DMS153 treated with DMSO at 0.1 percent for 48 hours (cell line): ENCODE measurements at regions not wholly inside any gene's neighbourhood (a gene's known extent, or its start where the extent isn't known, plus 50 kb on each side); places are given as distances from the start of the nearest gene placed in this dataset.
"Not testable (repeated sequence)": the region's sequence is repeated elsewhere in the genome, so short reads cannot be mapped to it uniquely, and the experiment has no call there.

Experiments
- DNase-seq: peaks from one replicate; lab custom pipeline; 2025; ENCODE audit not compliant: unreplicated experiment; lab: John Stamatoyannopoulos, UW

GRCh38 chr9:88835772-88836171 lies 155.5 kb upstream of the S1PR3 start:
- DNase-seq: no peak

- DNase-seq: no peak
Observed at GRCh38 chr9:88837731-88838130, 153.5 kb upstream of the S1PR3 start.

- DNase-seq: not testable (repeated sequence)
Observed at GRCh38 chr9:88849878-88850277, 141.4 kb upstream of the S1PR3 start.

GRCh38 chr9:88852794-88853193 lies 138.5 kb upstream of the S1PR3 start:
- no peak for DNase-seq

- DNase-seq: no peak
Observed at GRCh38 chr9:88870627-88871026, 120.6 kb upstream of the S1PR3 start.

- DNase-seq: no peak
Observed at GRCh38 chr9:88871669-88872068, 119.6 kb upstream of the S1PR3 start.

- no peak for DNase-seq
Observed at GRCh38 chr9:88872192-88872946, 118.9 kb upstream of the S1PR3 start.

- DNase-seq: no peak
Observed at GRCh38 chr9:88873635-88874034, 117.6 kb upstream of the S1PR3 start.

GRCh38 chr9:88874391-88874790 lies 116.9 kb upstream of the S1PR3 start:
- no peak for DNase-seq

GRCh38 chr9:88875400-88876120 lies 115.7 kb upstream of the S1PR3 start:
- no peak for DNase-seq

- no peak for DNase-seq
Observed at GRCh38 chr9:88880199-88880598, 111.1 kb upstream of the S1PR3 start.

- not testable (repeated sequence) for DNase-seq
Observed at GRCh38 chr9:88884291-88884690, 107.0 kb upstream of the S1PR3 start.

- DNase-seq: not testable (repeated sequence)
Observed at GRCh38 chr9:88886762-88887161, 104.5 kb upstream of the S1PR3 start.

- no peak for DNase-seq
Observed at GRCh38 chr9:88889386-88889785, 101.9 kb upstream of the S1PR3 start.

- no peak for DNase-seq
Observed at GRCh38 chr9:88890546-88890945, 100.7 kb upstream of the S1PR3 start.

GRCh38 chr9:88891040-88891439 lies 100.2 kb upstream of the S1PR3 start:
- no peak for DNase-seq

GRCh38 chr9:88892724-88893123 lies 98.5 kb upstream of the S1PR3 start:
- DNase-seq: no peak

- DNase-seq: no peak
Observed at GRCh38 chr9:88897081-88897480, 94.2 kb upstream of the S1PR3 start.

- DNase-seq: no peak
Observed at GRCh38 chr9:88898039-88898720, 93.1 kb upstream of the S1PR3 start.

- DNase-seq: no peak
Observed at GRCh38 chr9:88905506-88905905, 85.8 kb upstream of the S1PR3 start.

- DNase-seq: peak; percentile 62
Observed at GRCh38 chr9:88915916-88916315, 75.4 kb upstream of the S1PR3 start.

GRCh38 chr9:88916894-88917293 lies 74.4 kb upstream of the S1PR3 start:
- no peak for DNase-seq
